CD4-positive, alpha-beta T cell (primary cell): ENCODE measurements at regions not wholly inside any gene's neighbourhood (a gene's known extent, or its start where the extent isn't known, plus 50 kb on each side); places are given as distances from the start of the nearest gene placed in this dataset.

Experiments used
- ATAC-seq: fragments of 200-7000 bp; cut with Tn5 transposase; one replicate; pipeline ENCODE4 v1.10.0; 2022; ENCODE audit warnings: mild to moderate bottlenecking; ENCODE audit not compliant: poor library complexity
- CTCF ChIA-PET: fragments of 350-600 bp; sonication (Branson Sonifier 250); formaldehyde crosslinking; loops from one replicate; lab custom pipeline; 2021; ENCODE audit warnings: antibody characterized with exemption, inconsistent platforms; lab: Charles Lee
- POLR2A ChIA-PET: fragments of 350-600 bp; sonication (Branson Sonifier 250); formaldehyde crosslinking; loops from one replicate; lab custom pipeline; 2021; ENCODE audit warnings: antibody characterized with exemption, inconsistent platforms; lab: Charles Lee
- DNase-seq, 14 experiments: peaks; one replicate each; pipeline ENCODE4 v3.0.0-alpha.2; 2013 to 2020; ENCODE audit warnings: mixed read lengths in 2 of 14
- H3K27ac ChIP-seq, 2 donors: one replicate each; pipeline versions ENCODE4 v1.5.1 to v1.7.0; 2013; ENCODE audit warnings: low read length in 2 of 2, low read depth in 1 of 2, mild to moderate bottlenecking in 1 of 2
- H3K27me3 ChIP-seq, 2 experiments: 1 replicate in 1 of 2; 2 replicates in 1 of 2; pipeline versions ENCODE4 v1.6.1 to v1.7.0; 2013; ENCODE audit warnings: low read length in 2 of 2, control low read depth in 1 of 2, mild to moderate bottlenecking in 1 of 2, moderate library complexity in 1 of 2; ENCODE audit not compliant: insufficient read depth in 2 of 2, control insufficient read depth in 1 of 2
- H3K36me3 ChIP-seq: one replicate; pipeline ENCODE4 v1.6.1; 2013; ENCODE audit warnings: low read length, control low read depth; ENCODE audit not compliant: insufficient read depth
- H3K4me1 ChIP-seq: one replicate; pipeline ENCODE4 v1.6.1; 2013; ENCODE audit warnings: low read length, control low read depth; ENCODE audit not compliant: insufficient read depth
- H3K4me3 ChIP-seq: one replicate; pipeline ENCODE4 v1.5.1; 2013; ENCODE audit warnings: mild to moderate bottlenecking, low read length, moderate library complexity
- H3K9me3 ChIP-seq, 2 experiments: 1 replicate in 1 of 2; 2 replicates in 1 of 2; pipeline versions ENCODE4 v1.6.1 to v1.7.0; 2013; ENCODE audit warnings: low read length in 2 of 2, mild to moderate bottlenecking in 2 of 2, control low read depth in 1 of 2, moderate library complexity in 1 of 2; ENCODE audit not compliant: control insufficient read depth in 1 of 2, insufficient read depth in 1 of 2
- H3K27ac Mint-ChIP-seq: one replicate; pipeline ENCODE4 v1.8.0; 2020; ENCODE audit warnings: mixed read lengths
- H3K27me3 Mint-ChIP-seq: one replicate; pipeline ENCODE4 v1.8.0; 2021; ENCODE audit warnings: mixed read lengths
- H3K36me3 Mint-ChIP-seq: one replicate; pipeline ENCODE4 v1.8.0; 2021; ENCODE audit warnings: low read depth, mixed read lengths
- H3K4me1 Mint-ChIP-seq: one replicate; pipeline ENCODE4 v1.8.0; 2021; ENCODE audit warnings: low read depth, mixed read lengths
- H3K4me3 Mint-ChIP-seq: one replicate; pipeline ENCODE4 v1.8.0; 2020; ENCODE audit warnings: mild to moderate bottlenecking, mixed read lengths
- H3K9me3 Mint-ChIP-seq: one replicate; pipeline ENCODE4 v1.8.0; 2020; ENCODE audit warnings: mixed read lengths
- intact Hi-C, 2 experiments: fragments of 100-400 bp; cut with DNase I in 1 of 2; cut with micrococcal nuclease in 1 of 2; formaldehyde crosslinking; loops; one replicate each; pipeline versions ENCODE4 v1.15.1 to v1.9.0; 2023 to 2025; cut with DNase I, micrococcal nuclease
- TF ChIP-seq, protein P1 (sequence below): fragments of 200-600 bp; IDR thresholded peaks from one replicate; pipeline ENCODE4 v1.8.0; 2022; ENCODE audit warnings: antibody characterized with exemption, mild to moderate bottlenecking

DNA sequence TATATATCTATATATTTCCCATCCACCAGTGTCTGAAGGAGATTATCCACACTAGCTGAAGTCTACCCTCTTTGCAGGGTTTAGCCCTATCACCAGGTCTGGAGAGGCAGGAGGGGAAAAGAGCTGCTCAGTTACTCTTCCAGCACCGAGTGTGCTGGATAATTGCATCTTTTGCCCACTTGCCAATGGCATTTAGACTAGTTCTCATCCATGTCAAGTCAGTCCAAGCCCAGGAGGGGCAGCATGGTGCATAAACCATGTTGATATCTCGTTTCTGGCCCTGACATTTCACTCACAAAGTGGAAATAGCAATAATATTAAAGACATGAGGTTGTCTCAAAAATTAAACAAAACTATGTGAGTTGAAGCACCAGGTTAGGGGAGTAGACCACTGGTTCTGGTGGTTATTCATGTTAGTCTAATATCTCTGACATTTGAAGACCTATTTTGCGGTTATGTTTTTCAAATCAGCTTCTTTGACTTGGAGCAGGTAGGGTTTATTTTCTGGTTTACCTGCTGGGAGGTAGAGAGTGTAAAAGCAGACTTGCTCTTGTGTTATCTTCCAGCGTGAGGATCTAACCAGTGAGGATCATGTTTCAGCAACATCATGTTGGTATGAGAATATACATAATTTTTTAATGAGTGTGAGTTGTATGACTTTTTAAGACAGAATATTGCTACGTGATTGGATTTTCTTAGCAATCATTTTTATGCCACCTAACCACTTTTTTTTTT, 273.2 kb upstream of the KIRREL3 start:
- ChIA-PET POLR2A (no interaction called here), CTCF (no interaction called here)
- intact Hi-C loops: no loop called here
- no peaks in the 10 kb centered on the region for H3K36me3 Mint-ChIP-seq
- no peaks in the 10 kb centered on the region for H3K9me3 Mint-ChIP-seq
- H3K36me3 ChIP-seq: no peaks in the 10 kb centered on the region
- H3K9me3 ChIP-seq: no peaks in the 10 kb centered on the region
- TF ChIP-seq, protein P1, sequence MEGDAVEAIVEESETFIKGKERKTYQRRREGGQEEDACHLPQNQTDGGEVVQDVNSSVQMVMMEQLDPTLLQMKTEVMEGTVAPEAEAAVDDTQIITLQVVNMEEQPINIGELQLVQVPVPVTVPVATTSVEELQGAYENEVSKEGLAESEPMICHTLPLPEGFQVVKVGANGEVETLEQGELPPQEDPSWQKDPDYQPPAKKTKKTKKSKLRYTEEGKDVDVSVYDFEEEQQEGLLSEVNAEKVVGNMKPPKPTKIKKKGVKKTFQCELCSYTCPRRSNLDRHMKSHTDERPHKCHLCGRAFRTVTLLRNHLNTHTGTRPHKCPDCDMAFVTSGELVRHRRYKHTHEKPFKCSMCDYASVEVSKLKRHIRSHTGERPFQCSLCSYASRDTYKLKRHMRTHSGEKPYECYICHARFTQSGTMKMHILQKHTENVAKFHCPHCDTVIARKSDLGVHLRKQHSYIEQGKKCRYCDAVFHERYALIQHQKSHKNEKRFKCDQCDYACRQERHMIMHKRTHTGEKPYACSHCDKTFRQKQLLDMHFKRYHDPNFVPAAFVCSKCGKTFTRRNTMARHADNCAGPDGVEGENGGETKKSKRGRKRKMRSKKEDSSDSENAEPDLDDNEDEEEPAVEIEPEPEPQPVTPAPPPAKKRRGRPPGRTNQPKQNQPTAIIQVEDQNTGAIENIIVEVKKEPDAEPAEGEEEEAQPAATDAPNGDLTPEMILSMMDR: no peak
- no peaks in the 10 kb centered on the region for H3K27me3 ChIP-seq
- ATAC-seq: no peak
- H3K4me3 ChIP-seq: no peak overlapping the region
- no peak overlapping the region for H3K4me3 Mint-ChIP-seq
- H3K4me1 Mint-ChIP-seq: no peaks in the 10 kb centered on the region
- no peak overlapping the region for H3K27ac Mint-ChIP-seq
- no peaks in the 10 kb centered on the region for H3K27me3 Mint-ChIP-seq
- no peak overlapping the region for H3K27ac ChIP-seq
- no peak for DNase-seq
- no peaks in the 10 kb centered on the region for H3K4me1 ChIP-seq

DNA sequence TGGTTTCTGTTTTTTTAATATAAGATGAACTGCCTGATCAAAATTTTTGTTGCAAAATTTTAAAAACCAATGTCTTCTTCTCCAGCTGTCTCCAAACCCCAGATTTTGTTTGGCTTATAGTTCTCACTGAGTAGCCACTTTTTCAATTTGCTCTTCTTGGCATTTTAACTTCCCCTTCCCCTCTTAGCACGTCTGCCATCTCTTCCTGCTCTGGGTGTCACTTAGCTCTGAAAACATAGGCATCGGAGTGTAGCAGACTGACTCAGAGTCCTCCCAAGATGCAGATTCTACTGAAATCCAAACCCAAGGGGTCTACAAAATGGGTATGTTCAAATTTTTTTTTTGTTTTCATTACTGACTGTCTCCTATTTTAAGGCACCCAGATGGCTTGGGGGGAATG, 270.3 kb upstream of the KIRREL3 start:
- no peaks in the 10 kb centered on the region for H3K9me3 Mint-ChIP-seq
- Histone ChIP-seq H3K27me3 (no peaks in the 10 kb centered on the region), H3K36me3 (no peaks in the 10 kb centered on the region), H3K27ac (no peak overlapping the region), H3K4me1 (no peaks in the 10 kb centered on the region), H3K9me3 (no peaks in the 10 kb centered on the region), H3K4me3 (no peak overlapping the region)
- intact Hi-C loops: no loop called here
- no peak for DNase-seq
- TF ChIP-seq, protein P1: no peak
- H3K27ac Mint-ChIP-seq: no peak overlapping the region
- H3K27me3 Mint-ChIP-seq: no peaks in the 10 kb centered on the region
- ChIA-PET CTCF (no interaction called here), POLR2A (no interaction called here)
- no peaks in the 10 kb centered on the region for H3K36me3 Mint-ChIP-seq
- no peak overlapping the region for H3K4me3 Mint-ChIP-seq
- H3K4me1 Mint-ChIP-seq: no peaks in the 10 kb centered on the region
- no peak for ATAC-seq

DNA sequence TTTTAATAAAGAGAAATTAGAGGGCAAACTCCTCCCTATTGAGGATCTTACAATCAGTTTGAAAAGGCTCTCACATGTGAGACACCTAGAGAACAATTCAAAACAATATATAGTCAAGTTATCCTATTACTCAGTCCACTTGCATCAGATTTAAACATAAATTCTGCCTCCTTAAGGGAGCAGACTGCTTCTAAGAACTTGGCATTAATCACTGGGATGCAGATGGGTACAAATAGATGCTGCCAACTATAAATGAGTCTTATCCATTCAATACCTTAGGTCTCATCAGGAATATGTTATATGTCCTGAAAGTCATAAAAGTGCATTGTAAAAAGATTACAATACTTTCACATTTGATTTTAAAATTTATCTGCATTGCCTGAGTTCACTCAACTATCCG, 269.3 kb upstream of the KIRREL3 start:
- no peaks in the 10 kb centered on the region for H3K4me1 ChIP-seq
- no peak overlapping the region for H3K4me3 Mint-ChIP-seq
- no peaks in the 10 kb centered on the region for H3K9me3 Mint-ChIP-seq
- ChIA-PET CTCF (no interaction called here), POLR2A (no interaction called here)
- DNase-seq (no peak), ATAC-seq (no peak)
- H3K27me3 ChIP-seq: no peaks in the 10 kb centered on the region
- no peak overlapping the region for H3K4me3 ChIP-seq
- no peaks in the 10 kb centered on the region for H3K27me3 Mint-ChIP-seq
- H3K27ac ChIP-seq: no peak overlapping the region
- TF ChIP-seq, protein P1: no peak
- no peak overlapping the region for H3K27ac Mint-ChIP-seq
- H3K36me3 ChIP-seq: no peaks in the 10 kb centered on the region
- intact Hi-C loops: no loop called here
- no peaks in the 10 kb centered on the region for H3K36me3 Mint-ChIP-seq
- H3K4me1 Mint-ChIP-seq: no peaks in the 10 kb centered on the region
- no peaks in the 10 kb centered on the region for H3K9me3 ChIP-seq
